A549 (cell line): ENCODE measurements at regions not wholly inside any gene's neighbourhood (a gene's known extent, or its start where the extent isn't known, plus 50 kb on each side); places are given as distances from the start of the nearest gene placed in this dataset.
A peak's percentile ranks its signal among the peaks of the same experiment; 100 is the strongest.

Experiments
- ATAC-seq, 2 experiments: fragments of 200-7000 bp in 1 of 2; fragments of >200 bp in 1 of 2; cut with Nextera tagmentation in 1 of 2; cut with Tn5 transposase in 1 of 2; 3 replicates each; pipeline versions ENCODE4 v1.8.0 to v1.9.1; 2018 to 2020; ENCODE audit warnings: mild to moderate bottlenecking in 1 of 2, moderate library complexity in 1 of 2
- CTCF ChIA-PET: fragments of 300-600 bp; sonication (Branson Sonifier 250); formaldehyde crosslinking; extraction: SDS; loops from one replicate; lab custom pipeline; 2021; ENCODE audit warnings: antibody characterized with exemption, inconsistent platforms; lab: Yijun Ruan, JAX
- POLR2A ChIA-PET: fragments of 350-600 bp; formaldehyde crosslinking; extraction: SDS; loops from one replicate; lab custom pipeline; 2021; ENCODE audit warnings: antibody characterized with exemption, inconsistent platforms; lab: Yijun Ruan, JAX
- DNase-seq, 2 experiments: peaks; one replicate each; pipeline versions ENCODE4 v3.0.0 to v3.0.0-alpha.2; 2011 to 2016; ENCODE audit warnings: low read depth in 1 of 2, low spot score in 1 of 2
- FAIRE-seq: peaks from 2 replicates; lab custom pipeline; 2011; peaks lifted over from hg19 to GRCh38; lab: Jason Lieb, UNC
- H3K27ac ChIP-seq, 2 experiments: fragments of >200 bp; sonication (Bioruptor Twin); formaldehyde crosslinking; 3 replicates each; pipeline ENCODE4 v1.5.1; 2016 to 2017
- H3K4me1 ChIP-seq: fragments of >200 bp; sonication (Bioruptor Twin); formaldehyde crosslinking; 3 replicates; pipeline ENCODE4 v1.6.1; 2016
- H3K4me2 ChIP-seq: fragments of >200 bp; sonication (Bioruptor Twin); formaldehyde crosslinking; 3 replicates; pipeline ENCODE4 v1.6.1; 2016
- H3K4me3 ChIP-seq: fragments of >200 bp; sonication (Bioruptor Twin); formaldehyde crosslinking; 3 replicates; pipeline ENCODE4 v1.5.1; 2016
- H3K9me3 ChIP-seq: fragments of >200 bp; sonication (Bioruptor Twin); formaldehyde crosslinking; 3 replicates; pipeline ENCODE4 v1.6.1; 2016
- CBX2 ChIP-seq: fragments of 200-600 bp; sonication (generic); IDR thresholded peaks from 2 replicates; pipeline ENCODE4 v1.6.1; 2016; ENCODE audit warnings: low read depth, mild to moderate bottlenecking, borderline replicate concordance
- CBX8 ChIP-seq: fragments of 200-600 bp; sonication (generic); IDR thresholded peaks from 2 replicates; pipeline ENCODE4 v1.6.1; 2016
- CEBPB ChIP-seq, 2 experiments: fragments of >200 bp in 1 of 2; sonication (Bioruptor Twin) in 1 of 2; formaldehyde crosslinking in 1 of 2; IDR thresholded peaks; 2 replicates each; pipeline ENCODE4 v1.6.1; 2012 to 2016
- CHD2 ChIP-seq: fragments of 150-350 bp; IDR thresholded peaks from 2 replicates; pipeline ENCODE4 v1.6.1; 2014; ENCODE audit warnings: low read length; ENCODE audit not compliant: partially characterized antibody
- EHF ChIP-seq: fragments of 250-450 bp; sonication (Bioruptor Pico); IDR thresholded peaks from 2 replicates; pipeline ENCODE4 v1.5.0; 2020; ENCODE audit warnings: mild to moderate bottlenecking
- ELK1 ChIP-seq: fragments of 150-350 bp; IDR thresholded peaks from 2 replicates; pipeline ENCODE4 v1.6.1; 2014; ENCODE audit warnings: low read depth, mild to moderate bottlenecking, low read length
- FOSB ChIP-seq: fragments of 250-450 bp; sonication (Bioruptor Pico); IDR thresholded peaks from 2 replicates; pipeline ENCODE4 v1.5.0; 2020; ENCODE audit warnings: mild to moderate bottlenecking, moderate library complexity
- FOXS1 ChIP-seq: fragments of 250-450 bp; sonication (Bioruptor Pico); IDR thresholded peaks from 2 replicates; pipeline ENCODE4 v1.5.0; 2020; ENCODE audit warnings: mild to moderate bottlenecking, moderate library complexity
- GATA3 ChIP-seq: IDR thresholded peaks from 2 replicates; pipeline ENCODE4 v1.6.1; 2012; ENCODE audit warnings: borderline replicate concordance
- HDAC2 ChIP-seq: fragments of 200-600 bp; sonication (generic); IDR thresholded peaks from 2 replicates; pipeline ENCODE4 v1.6.1; 2016
- HES2 ChIP-seq: fragments of >200 bp; sonication (Bioruptor Twin); formaldehyde crosslinking; IDR thresholded peaks from 2 replicates; pipeline ENCODE4 v1.6.1; 2016
- HEYL ChIP-seq: fragments of 250-450 bp; sonication (Bioruptor Pico); IDR thresholded peaks from 2 replicates; pipeline ENCODE4 v1.8.0; 2021; ENCODE audit warnings: mild to moderate bottlenecking, moderate library complexity
- HOXB5 ChIP-seq: fragments of 250-450 bp; sonication (Bioruptor Pico); IDR thresholded peaks from 2 replicates; pipeline ENCODE4 v1.5.0; 2020; ENCODE audit warnings: mild to moderate bottlenecking, moderate library complexity
- JUN ChIP-seq, 2 experiments: fragments of >200 bp; sonication (Bioruptor Twin); formaldehyde crosslinking; IDR thresholded peaks; 2 replicates in 1 of 2; 3 replicates in 1 of 2; pipeline ENCODE4 v1.6.1; 2016 to 2017
- KDM5A ChIP-seq: fragments of 200-600 bp; sonication (generic); IDR thresholded peaks from 2 replicates; pipeline ENCODE4 v1.6.1; 2016; ENCODE audit warnings: antibody characterized with exemption, mild to moderate bottlenecking
- MAFK ChIP-seq: fragments of 450-650 bp; IDR thresholded peaks from 2 replicates; pipeline ENCODE4 v1.6.1; 2014; ENCODE audit not compliant: partially characterized antibody
- MAZ ChIP-seq: fragments of 150-350 bp; IDR thresholded peaks from 2 replicates; pipeline ENCODE4 v1.6.1; 2014; ENCODE audit warnings: antibody characterized with exemption, low read depth, low read length, borderline replicate concordance
- NFE2L2 ChIP-seq: fragments of 150-350 bp; conservative IDR thresholded peaks from 2 replicates; pipeline ENCODE4 v1.6.1; 2014; ENCODE audit warnings: low read length
- PBX3 ChIP-seq: IDR thresholded peaks from 2 replicates; pipeline ENCODE4 v1.6.1; 2012
- PHF8 ChIP-seq: fragments of 200-600 bp; sonication (generic); IDR thresholded peaks from 2 replicates; pipeline ENCODE4 v1.6.1; 2016; ENCODE audit warnings: low read depth, mild to moderate bottlenecking, antibody characterized with exemption, moderate library complexity, borderline replicate concordance
- POLR2AphosphoS2 ChIP-seq: conservative IDR thresholded peaks from 2 replicates; pipeline ENCODE4 v1.6.1; 2012; ENCODE audit warnings: low read length, improper control_type of control experiment, inconsistent platforms
- RCOR1 ChIP-seq: fragments of 150-350 bp; IDR thresholded peaks from 2 replicates; pipeline ENCODE4 v1.6.1; 2014; ENCODE audit warnings: antibody characterized with exemption, low read length, low read depth
- RNF2 ChIP-seq: fragments of 200-600 bp; sonication (generic); IDR thresholded peaks from 2 replicates; pipeline ENCODE4 v1.6.1; 2016; ENCODE audit warnings: low read depth, mild to moderate bottlenecking, antibody characterized with exemption, moderate library complexity, borderline replicate concordance
- SMC3 ChIP-seq: fragments of >200 bp; sonication (Bioruptor Twin); formaldehyde crosslinking; IDR thresholded peaks from 3 replicates; pipeline ENCODE4 v1.6.1; 2018; ENCODE audit warnings: inconsistent platforms
- ZC3H11A ChIP-seq: fragments of 450-650 bp; IDR thresholded peaks from 2 replicates; pipeline ENCODE4 v1.6.1; 2014; ENCODE audit warnings: antibody characterized with exemption, mild to moderate bottlenecking
- WGBS: methylation state at CpG from one replicate; pipeline ENCODE4 v1.1.6; 2017; ENCODE audit errors: missing lambda C conversion rate; 5-methylcytosine and 5-hydroxymethylcytosine counted together

- no peaks in the 10 kb centered on the region for H3K4me1 ChIP-seq
- DNase-seq = no peak
- H3K4me2 ChIP-seq = no peak overlapping the region
- TF ChIP-seq CBX2 (no peak), ELK1 (no peak), POLR2AphosphoS2 (no peak), EHF (no peak)
- POLR2A ChIA-PET = no interaction called here
- no peak for FAIRE-seq
- H3K9me3 ChIP-seq = no peaks in the 10 kb centered on the region
- ATAC-seq = no peak
- H3K27ac ChIP-seq = no peak overlapping the region
- no peak overlapping the region for H3K4me3 ChIP-seq
- WGBS = 54% methylated on average over 2 of the region's 2 CpGs
- CTCF ChIA-PET = no interaction called here
Measured at GRCh38 chr2:75807992-75808391, 97.3 kb upstream of the GCFC2 start.

GRCh38 chr2:75801234-75801982, 90.7 kb upstream of the GCFC2 start:
- POLR2A ChIA-PET = no interaction called here
- H3K4me1 ChIP-seq = no peaks in the 10 kb centered on the region
- DNase-seq = no peak
- ATAC-seq = no peak
- TF ChIP-seq ZC3H11A = no peak
- no peak for TF ChIP-seq PHF8
- peak; percentile 85 for TF ChIP-seq MAFK
- no peak for TF ChIP-seq HOXB5 (CRISPR knock-in tag)
- no peak for TF ChIP-seq PBX3
- TF ChIP-seq, all 56 proteins: peak for 1
- no peaks in the 10 kb centered on the region for H3K9me3 ChIP-seq
- no peak overlapping the region for H3K27ac ChIP-seq
- no peak for FAIRE-seq
- CTCF ChIA-PET = no interaction called here
- no peak overlapping the region for H3K4me3 ChIP-seq
- 55% methylated on average over 2 of the region's 2 CpGs for WGBS
- no peak overlapping the region for H3K4me2 ChIP-seq

- TF ChIP-seq JUN (IDR thresholded peaks at IDR 0.05) (no peak), PBX3 (no peak), FOSB (CRISPR knock-in tag) (no peak), HES2 (no peak), NFE2L2 (no peak), PHF8 (no peak), HDAC2 (no peak), RNF2 (no peak), SMC3 (no peak), CHD2 (no peak), MAZ (no peak), HEYL (CRISPR knock-in tag) (no peak), EHF (no peak), RCOR1 (no peak), CBX8 (no peak), CEBPB (IDR thresholded peaks at IDR 0.05) (no peak), KDM5A (no peak), GATA3 (no peak), FOXS1 (CRISPR knock-in tag) (no peak)
- ChIA-PET CTCF (no interaction called here), POLR2A (no interaction called here)
- Histone ChIP-seq H3K4me1 (no peaks in the 10 kb centered on the region), H3K9me3 (no peaks in the 10 kb centered on the region), H3K27ac (no peak overlapping the region), H3K4me2 (no peak overlapping the region), H3K4me3 (no peak overlapping the region)
- WGBS = 47% methylated on average over 8 of the region's 8 CpGs
- no peak for ATAC-seq
- DNase-seq = no peak
- no peak for FAIRE-seq
Measured at GRCh38 chr2:75800456-75800855, 89.7 kb upstream of the GCFC2 start.
